RPMI8226 (cell line): ENCODE measurements at regions not wholly inside any gene's neighbourhood (a gene's known extent, or its start where the extent isn't known, plus 50 kb on each side); places are given as distances from the start of the nearest gene placed in this dataset.
"Not testable (repeated sequence)": the region's sequence is repeated elsewhere in the genome, so short reads cannot be mapped to it uniquely, and the experiment has no call there.

Source experiments
- DNase-seq: peaks from one replicate; pipeline ENCODE4 v3.0.0-alpha.2; 2015

DNA sequence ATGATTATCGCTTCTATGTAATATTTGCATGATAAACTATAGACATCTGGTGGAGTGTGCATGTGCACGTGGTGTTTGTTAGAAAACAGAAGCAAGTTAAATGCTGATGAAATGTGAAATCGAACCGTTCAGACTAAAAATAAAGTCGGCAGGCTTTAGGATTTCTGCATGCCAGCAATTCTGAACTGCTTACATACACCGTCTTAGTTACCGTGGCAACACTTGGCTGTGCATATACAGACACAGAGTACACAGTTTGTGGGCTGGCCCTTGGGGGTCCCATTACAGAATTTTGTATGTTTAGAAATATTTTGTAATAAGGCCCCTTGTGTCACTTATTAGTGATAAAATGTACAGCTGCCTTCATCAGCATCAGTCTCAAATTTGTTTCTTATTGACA lies 605.5 kb downstream of the RBFOX1 start:
- peak; percentile 89 for DNase-seq

DNA sequence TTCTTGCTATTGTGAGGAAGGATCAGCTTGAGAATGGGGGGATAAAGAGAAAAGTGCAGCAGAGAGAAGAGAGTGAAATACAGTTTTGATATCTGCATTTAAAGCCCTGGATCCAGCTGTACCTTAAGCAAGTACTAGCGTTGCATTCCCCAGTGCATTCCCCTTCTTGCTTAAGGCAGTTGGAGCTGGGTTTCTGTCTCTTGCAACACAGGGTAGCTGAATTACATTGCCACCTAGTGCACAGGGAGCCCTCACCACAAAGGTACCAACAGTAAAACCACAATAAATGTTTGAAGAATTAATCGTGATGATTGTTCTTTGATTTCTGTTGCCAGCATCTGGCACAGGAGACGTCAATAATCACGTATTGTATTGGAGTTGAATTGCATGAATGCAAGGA lies 588.7 kb downstream of the RBFOX1 start:
- no peak for DNase-seq

DNA sequence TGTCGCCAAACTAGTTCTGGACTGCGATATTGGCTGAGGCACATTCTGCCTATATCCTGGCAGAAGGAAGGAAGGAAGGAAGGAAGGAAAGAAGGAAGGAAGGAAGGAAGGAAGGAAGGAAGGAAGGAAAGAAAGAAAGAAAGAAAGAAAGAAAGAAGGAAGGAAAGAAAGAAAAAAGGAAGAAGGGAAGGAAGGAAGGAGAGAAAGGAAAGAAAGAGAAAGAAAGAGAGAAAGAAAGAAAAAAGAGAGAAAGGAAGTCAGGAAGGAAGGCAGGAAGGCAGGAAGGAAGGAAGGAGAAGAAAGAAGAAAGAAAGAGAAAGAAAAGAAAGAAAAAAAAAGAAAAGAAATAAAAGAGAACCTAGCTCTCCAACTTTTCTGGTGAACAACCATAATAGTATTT lies 587.1 kb downstream of the RBFOX1 start:
- DNase-seq, result no peak

DNA sequence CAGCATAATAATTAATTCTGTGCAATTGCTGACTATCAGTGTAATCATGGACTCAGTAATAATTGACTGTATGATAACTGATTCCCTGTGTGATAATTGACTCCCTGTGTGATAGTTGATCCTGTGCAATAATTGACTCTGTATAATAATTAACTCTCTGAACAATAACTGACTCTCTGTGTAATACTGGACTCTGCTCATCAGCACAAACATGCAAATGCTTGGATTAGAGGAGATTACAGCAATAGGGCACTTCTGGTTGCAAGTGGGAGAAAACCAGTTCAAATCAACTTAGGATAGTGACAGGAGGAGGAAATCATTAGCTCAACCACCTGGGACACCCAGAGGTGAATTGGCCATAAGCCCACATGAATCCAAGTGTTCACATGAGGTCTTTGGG lies 582.1 kb downstream of the RBFOX1 start:
- DNase-seq, result no peak

DNA sequence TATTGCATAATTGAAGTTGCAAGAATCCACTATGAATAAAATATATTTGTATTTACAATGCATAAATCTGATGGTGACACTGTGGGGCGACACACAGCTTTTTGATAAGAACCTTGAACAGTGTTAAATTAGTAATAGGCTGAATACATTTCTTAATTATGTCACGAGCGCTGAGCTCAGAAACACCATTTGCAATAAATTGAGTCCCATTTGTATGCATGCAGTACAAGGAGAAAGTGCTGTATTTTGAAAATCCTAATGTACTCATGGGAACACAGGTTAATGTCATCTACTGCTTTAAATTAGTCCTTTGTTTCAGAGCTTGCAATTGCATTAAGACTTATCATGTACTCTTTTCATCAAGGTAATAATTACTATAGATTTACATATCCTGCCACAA lies 579.5 kb downstream of the RBFOX1 start:
- no peak for DNase-seq

DNA sequence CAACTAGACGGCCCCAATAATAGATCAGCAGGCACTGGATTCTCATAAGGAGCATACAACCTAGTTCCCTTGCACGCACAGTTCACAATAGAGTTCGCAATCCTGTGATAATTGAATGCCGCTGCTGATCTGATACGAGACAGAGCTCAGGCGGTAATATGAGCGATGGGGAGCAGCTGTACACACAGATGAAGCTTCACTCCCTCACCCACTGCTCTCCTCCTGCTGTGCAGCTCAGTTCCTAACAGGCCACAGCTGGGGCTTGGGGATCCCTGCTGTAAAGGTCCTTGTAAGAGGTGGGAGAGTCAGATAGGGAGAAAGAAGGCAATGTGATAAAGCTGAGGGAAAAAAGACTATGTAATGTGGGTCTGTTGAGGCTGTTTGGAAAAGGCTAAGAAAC lies 577.5 kb downstream of the RBFOX1 start:
- DNase-seq, result no peak

DNA sequence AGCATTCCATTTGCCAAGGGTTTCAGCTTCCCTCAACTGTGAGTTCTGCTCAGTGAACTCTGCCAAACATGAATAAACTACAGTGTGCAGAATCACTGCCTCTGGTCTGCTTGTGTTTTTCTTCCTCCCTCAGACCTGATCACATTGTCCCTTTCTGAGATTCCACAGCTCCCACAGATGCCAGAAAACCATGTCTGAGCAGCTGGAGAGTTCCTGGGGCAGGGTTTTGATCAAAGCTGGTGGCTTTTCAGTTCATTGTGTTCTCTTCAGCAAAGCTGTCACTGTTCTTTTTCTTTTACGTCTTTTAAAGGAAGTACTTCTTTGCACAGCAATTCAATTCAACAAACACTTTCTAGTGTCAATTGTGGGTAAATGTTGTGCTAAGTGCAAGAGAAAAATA lies 555.8 kb downstream of the RBFOX1 start:
- DNase-seq, result no peak

DNA sequence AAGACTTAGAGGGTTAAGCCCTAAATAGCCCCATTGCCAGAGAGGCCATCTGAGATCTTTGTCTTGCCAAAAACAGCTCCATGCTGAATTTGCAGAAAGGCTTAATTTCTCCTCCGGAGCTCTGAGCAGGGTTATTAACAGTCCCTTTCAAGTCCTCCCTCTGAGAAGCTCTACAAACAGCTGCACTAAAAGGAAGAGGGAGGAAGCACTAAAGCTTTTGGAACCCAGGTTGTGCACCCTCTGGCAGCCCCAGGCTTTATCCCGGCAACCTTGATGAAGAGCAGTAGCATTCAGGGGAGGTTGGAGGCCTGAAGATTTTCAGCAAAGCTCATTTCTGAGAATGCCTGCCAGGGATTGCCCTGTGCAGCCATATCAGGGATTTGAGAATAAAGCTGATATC lies 554.7 kb downstream of the RBFOX1 start:
- DNase-seq, result no peak

DNA sequence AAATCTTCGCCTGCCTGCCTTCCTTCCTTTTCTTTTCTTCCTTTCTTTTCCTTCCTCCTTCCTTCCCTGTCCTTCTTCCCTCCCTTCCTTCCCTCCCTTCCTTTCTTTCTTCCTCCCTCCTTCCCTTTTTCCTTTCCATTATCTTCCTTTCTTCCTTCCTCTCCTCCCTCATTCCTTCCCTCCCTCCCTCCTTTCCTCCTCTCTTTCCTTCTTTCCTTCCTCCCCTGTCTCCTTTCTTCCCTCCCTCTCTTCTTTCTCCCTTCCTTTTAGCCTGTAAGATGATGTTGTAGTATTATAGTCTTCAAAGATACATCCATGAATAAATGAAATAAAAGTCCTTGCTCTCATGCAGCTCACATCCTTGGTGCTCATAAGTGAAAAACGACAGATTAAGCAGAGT lies 539.3 kb downstream of the RBFOX1 start:
- DNase-seq, result no peak

DNA sequence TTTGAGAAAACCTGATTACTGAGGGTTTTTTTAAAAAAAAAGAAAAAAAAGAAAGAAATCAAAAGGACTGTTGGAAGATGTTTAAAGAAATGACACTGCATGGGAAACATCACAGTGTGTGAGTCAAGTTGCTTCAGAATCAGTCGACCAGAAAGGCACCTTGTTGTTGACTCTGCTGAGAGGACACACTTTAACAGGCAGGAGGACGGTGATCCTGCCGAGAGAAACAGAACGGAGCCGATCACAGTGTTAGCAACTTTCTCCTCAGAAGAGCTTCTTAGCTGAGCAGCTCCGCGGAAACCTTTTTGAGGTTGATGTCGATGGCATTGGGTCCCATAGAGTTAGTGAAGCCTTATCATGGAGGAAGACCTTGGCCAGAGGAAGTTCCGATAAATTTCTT lies 538.7 kb downstream of the RBFOX1 start:
- no peak for DNase-seq

DNA sequence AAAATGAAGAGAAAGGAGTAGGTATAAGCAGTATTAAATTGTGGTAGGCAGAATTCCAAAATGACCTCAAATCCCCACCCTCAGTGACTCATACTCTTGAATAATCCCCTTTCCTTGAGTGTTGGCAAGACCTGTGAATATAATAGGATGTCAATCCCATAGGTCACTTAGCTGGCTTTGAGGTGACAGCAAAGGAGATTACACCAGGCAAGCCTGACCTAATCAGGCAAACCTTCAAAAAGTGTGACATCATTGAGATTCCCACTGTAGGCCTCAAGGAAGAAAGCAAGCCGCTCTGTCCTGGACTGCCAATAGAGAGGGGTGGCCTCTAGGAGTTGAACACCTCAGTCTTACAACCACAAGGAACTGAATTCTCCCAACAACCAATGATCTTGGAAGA lies 535.2 kb downstream of the RBFOX1 start:
- DNase-seq, result no peak

DNA sequence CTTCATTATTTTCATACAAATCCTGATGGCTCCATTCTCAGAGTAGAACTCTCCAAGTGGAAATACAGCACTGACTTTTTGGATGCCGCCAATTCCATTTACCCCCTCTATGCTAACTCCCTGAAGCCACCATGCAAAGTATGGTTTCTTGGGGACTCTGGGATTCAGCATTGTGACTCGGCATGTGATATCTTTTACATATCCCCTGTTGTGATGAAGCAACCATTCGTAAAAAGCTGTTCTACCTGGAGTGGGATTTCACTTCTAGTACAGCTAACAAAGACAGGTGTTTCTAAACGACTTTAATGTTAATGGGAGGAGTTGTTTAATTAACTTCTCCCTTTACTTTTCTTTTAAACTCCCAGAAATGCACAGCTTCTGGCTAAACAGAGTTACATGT lies 533.5 kb downstream of the RBFOX1 start:
- DNase-seq, result no peak

DNA sequence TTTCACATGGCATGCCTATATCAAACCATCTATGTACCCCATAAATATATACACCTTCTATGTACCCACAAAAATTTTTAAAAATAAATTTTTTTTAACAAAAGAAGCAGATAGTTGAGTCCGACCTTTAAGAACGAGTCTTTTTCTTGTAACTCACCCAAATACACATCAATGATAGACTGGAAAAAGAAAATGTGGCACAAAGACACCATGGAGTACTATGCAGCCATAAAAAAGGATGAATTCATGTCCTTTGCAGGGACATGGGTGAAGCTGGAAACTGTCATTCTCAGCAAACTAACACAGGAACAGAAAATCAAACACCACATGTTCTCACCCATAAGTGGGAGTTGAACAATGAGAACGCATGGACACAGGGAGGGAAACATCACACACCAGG lies 532.7 kb downstream of the RBFOX1 start:
- not testable (repeated sequence) for DNase-seq

DNA sequence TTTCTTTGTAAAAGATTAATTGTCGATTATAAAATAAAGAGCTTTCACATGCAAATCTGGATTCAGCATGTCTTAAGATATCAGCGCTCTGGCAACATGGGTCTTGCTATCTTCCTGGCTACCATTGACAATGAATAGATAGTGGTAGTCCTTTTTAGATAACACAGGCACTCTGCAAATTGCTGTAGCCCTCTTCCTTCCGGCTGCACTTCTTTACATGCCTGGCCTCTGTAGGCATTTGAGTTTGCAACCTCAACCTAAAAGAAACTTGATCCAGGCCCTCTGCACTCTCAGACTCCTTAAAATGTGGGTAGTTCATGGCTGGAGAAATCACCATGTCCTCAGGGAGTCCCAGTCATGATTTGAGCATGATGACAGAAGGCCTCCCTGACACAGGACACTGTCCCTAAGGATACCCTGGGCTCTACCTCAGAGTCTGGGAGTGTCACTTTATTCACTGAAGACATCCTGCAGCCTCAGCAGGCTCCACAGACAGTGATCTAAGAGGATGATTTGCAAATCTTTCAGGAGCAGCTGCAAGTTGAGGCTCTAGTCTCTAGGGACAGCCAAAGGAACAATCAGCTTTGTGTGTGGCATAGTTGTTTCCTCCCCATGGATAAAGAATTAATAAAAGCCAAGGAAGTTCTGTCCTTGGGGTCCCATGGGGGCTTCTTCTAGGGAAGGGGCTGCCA lies 529.4 kb downstream of the RBFOX1 start:
- no peak for DNase-seq

DNA sequence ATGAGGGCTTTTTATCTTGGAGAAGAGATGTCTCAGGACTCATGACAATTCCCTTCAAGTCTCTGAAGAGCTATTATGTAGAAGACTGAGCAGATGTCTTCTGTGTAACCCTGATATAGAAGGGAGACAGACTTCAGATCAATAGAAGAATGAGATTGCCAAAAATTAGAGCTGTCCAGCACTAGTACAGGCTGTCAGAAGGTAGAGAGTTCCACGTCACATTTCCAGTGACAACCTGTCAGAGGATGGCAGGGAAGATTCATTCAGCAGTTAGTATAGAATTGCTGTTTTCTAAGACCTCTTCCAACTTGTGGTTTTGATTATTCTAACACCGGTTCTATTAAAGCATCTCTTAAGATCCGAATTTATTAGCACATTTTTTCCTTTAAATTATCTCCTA lies 520.6 kb downstream of the RBFOX1 start:
- DNase-seq, result no peak

DNA sequence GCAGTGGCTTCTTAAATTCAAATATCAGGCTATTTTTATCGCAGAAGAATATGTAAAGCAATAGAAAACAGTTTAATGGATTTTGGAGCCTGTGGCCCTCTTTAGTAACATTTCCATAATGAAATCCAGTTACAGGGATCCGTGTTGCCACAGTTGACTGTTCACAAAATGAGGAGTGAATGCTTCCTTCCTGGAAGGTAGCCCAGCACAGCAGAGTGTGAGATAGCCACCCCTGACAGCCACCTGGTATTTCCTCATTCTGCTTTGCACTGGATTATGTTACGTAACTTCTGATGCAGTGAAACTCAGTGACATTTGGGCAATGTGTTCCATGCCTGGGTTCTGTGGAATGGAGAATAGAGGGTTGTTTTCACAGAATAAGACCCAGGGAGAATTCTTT lies 517.2 kb downstream of the RBFOX1 start:
- DNase-seq, result no peak

DNA sequence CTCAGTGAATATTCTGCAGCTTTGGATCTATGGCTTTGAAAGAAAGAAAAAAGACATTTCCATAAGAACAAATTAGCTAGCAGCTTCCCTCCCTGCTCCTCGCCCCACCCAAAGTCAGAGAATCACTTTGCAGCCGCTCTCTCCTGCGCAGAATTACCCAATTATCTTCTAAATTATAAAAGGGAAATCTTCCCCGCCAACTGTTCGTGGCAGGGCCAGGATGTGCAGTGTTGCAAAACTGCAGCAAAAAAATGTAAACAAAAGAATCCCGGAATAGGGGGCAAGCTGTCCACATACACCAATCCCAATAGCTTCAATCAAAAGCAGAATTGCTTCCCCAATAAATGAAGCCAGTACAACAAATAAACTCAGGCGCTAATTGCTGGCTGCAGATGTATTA lies 510.6 kb downstream of the RBFOX1 start:
- DNase-seq, result no peak

DNA sequence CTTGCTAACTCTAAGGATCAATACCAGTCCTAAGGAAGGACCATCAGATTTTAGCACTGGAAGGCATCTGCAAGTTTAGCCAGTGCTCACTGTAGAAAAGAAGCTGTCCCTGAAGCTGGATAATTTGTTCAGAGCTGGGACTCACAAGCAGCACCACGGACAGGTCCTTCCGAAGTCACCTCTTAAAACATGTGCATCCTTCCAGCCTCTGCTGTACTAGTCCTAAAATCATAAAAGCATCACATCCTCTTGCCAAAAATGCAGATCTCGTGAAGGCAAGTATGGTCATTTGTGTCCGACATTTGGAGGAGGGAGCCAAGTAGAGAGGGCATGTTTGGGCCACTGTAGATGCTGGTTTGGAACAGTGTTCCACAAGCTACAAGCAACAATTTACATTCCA lies 506.9 kb downstream of the RBFOX1 start:
- no peak for DNase-seq

DNA sequence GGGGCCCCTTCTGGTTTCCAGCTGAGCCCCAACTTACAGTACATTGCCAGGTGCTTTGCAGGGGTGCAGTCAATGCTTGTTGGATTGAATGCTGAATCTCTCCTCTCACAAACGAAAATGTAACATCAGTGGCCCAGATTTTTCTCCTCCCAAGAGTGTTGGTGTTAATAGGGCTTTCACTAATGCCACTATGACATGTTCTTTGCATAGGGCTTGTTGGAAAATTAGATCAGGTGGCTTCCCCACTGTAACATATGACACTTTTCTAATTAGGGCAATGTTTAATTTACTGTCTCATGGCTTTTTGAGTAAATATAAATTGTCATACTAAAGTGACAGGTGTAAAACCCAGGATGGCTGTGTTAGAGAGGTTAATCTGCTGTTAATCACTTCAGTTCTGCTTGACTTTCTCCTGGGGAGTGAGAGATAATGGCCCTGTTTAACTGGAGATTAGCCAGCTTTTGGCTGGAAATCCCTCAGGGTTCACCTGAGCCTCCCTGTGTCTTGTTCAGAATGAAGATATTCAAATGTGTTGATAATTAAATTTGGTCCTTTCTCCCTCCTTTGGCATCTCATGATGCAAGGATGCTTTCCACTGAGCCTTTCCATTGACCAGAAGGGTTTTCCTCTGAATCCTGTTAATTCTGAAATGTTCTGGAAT lies 502.3 kb downstream of the RBFOX1 start:
- DNase-seq, result no peak

DNA sequence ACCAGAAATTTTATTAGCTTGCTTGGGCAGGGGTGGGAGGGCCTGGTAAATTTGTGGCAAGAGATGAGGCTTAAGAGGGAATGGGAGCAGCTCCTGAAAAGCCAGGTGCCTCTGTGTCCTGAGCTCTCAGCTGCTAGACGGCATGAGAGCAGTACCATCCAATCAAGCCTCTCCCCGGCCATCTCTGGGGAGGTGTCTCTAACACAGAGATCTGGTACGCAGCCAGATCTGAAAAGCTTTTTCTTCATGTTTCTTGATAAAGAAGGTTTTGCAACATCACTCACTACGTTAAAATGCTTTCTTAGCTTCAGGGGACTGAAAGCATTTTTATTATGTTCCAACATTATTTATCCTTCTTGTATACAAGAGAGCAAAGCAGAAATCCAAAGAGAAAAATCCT lies 488.2 kb downstream of the RBFOX1 start:
- no peak for DNase-seq

DNA sequence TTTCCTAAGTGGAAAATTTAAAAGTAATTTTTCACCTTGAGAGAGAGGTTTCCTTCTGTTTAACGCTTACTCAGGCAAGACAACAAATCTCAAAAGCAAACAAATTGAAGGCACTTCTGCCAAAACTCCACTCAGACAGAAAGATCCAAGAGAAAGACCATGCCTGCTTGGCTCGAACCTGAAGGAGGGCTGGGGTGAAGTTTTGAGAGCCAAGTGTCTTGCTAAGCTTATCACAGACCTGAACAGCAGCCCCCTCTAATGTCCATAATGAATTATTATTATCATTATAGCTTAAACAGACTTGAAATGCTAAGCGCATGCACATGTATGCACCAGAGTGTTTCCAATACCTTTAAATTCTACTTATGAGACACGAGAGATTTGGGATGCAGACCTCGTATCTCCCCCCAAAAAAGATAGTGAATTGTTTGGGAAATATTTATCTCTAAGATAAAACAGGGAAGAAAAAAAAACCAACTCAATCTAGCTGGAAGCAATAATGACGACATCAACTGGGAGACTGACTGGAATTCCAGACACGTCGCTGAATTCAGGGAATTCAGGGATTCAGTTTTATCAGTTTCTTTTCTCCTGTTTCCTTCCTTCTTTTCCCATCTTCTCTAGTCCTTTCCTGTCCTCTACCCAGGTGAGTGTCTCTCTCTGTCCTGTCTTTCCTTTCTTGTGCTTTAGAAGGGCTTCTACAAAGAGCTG lies 473.2 kb downstream of the RBFOX1 start:
- DNase-seq, result no peak

DNA sequence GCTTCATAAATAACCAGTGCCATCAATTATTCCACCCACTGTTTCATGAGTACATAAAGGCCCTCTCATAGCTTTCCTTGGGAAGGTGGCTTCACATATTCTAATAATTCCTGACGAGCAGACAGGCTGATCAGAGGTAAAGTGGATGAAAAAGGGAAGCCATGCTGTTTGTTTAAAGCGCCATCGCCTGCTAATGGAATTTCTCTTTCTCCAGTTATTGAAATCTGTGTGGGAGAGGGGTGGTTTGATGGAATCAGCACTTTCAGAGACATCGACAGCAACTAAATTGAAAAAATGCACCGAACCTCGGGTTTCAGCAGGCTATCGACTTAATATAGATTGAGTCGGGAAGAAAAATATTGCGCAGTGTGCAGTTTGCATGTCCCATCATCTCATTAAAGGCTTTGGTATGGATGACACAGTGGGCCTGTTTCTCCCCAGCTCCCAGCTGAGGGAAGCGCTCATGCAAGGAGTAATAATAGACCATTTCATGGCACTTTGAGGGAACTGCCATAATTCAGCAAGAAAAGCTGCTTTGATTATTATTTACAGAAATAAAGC lies 472.1 kb downstream of the RBFOX1 start:
- no peak for DNase-seq

DNA sequence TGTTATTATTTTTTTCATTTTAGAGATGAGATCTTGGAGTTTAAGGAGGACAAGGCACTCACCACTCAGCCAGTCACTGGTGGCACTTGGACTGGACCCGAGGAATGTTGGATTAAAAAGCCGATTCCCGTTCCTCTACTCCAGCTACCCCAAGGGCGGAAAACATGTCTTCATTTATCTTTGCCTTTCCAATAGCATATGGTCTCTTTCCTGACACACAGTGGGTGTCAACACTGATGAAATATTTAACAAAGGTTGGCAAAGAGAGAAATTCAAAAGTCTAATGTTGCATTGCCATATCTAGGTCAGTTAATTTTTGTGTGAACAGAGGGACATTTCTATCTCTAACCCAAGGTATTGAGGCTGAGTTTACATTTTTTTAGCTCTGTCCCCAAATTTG lies 459.7 kb downstream of the RBFOX1 start:
- no peak for DNase-seq

DNA sequence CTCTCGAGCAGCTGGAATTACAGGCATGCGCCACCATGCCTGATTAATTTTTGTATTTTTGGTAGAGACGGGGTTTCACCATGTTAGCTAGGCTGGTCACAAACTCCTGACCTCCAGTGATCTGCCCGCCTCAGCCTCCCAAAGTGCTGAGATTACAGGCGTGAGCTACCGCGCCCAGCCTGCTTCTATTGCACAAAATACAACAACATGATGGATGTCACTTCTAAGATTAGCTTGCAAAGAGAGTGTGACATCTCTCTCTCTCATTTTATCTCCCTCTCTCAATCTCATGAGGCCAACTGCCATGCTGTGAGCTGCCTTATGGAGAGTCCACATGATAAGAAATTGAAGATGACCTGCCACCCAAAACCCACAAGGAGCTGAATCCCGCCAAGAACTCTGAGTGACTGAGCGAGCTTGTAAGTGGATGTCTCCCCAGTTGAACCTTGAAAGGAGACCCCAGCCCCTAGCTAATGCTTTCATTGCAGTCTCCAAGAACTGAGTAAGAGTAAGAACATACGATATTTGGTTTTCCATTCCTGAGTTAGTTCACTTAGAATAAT lies 458.5 kb downstream of the RBFOX1 start:
- no peak for DNase-seq
